GM23338 (cell line): ENCODE measurements at regions not wholly inside any gene's neighbourhood (a gene's known extent, or its start where the extent isn't known, plus 50 kb on each side); places are given as distances from the start of the nearest gene placed in this dataset.

Source experiments
- ATAC-seq: fragments of 200-7000 bp; cut with Tn5 transposase; 3 replicates; pipeline ENCODE4 v1.9.1; 2020
- DNase-seq: peaks from one replicate; pipeline ENCODE4 v3.0.0-alpha.2; 2015; ENCODE audit warnings: low spot score
- H2AFZ ChIP-seq: fragments of 200-600 bp; sonication (generic); 2 replicates; pipeline ENCODE4 v1.8.0; 2016; ENCODE audit warnings: antibody characterized with exemption, mild to moderate bottlenecking, moderate library complexity
- H3F3A ChIP-seq: fragments of 200-600 bp; sonication (generic); replicated peaks from 2 replicates; pipeline ENCODE4 v1.8.0; 2017; ENCODE audit warnings: antibody characterized with exemption, mixed run types, low read depth
- H3K27ac ChIP-seq: fragments of 200-600 bp; sonication (generic); 2 replicates; pipeline ENCODE4 v1.6.1; 2016; ENCODE audit warnings: low read depth
- H3K27me3 ChIP-seq: fragments of 200-600 bp; sonication (generic); 2 replicates; pipeline ENCODE4 v1.8.0; 2016; ENCODE audit warnings: mild to moderate bottlenecking, mixed run types, moderate library complexity; ENCODE audit not compliant: insufficient read depth
- H3K36me3 ChIP-seq: fragments of 200-600 bp; sonication (generic); 2 replicates; pipeline ENCODE4 v1.8.0; 2016; ENCODE audit warnings: mild to moderate bottlenecking; ENCODE audit not compliant: insufficient read depth
- H3K4me1 ChIP-seq: fragments of 200-600 bp; sonication (generic); 2 replicates; pipeline ENCODE4 v1.8.0; 2016; ENCODE audit warnings: mild to moderate bottlenecking, moderate library complexity; ENCODE audit not compliant: insufficient read depth
- H3K4me2 ChIP-seq: fragments of 200-600 bp; sonication (generic); 2 replicates; pipeline ENCODE4 v1.7.1; 2017; ENCODE audit warnings: mixed run types
- H3K4me3 ChIP-seq: fragments of 200-600 bp; sonication (generic); 2 replicates; pipeline ENCODE4 v1.6.1; 2016; ENCODE audit warnings: mixed run types
- H3K79me2 ChIP-seq: fragments of 200-600 bp; sonication (generic); replicated peaks from 2 replicates; pipeline ENCODE4 v1.8.0; 2017; ENCODE audit warnings: mild to moderate bottlenecking; ENCODE audit not compliant: insufficient read depth
- H3K9me2 ChIP-seq: fragments of 200-600 bp; sonication (generic); 2 replicates; pipeline ENCODE4 v1.8.0; 2017; ENCODE audit not compliant: insufficient read depth
- H4K20me1 ChIP-seq: fragments of 200-600 bp; sonication (generic); replicated peaks from 2 replicates; pipeline ENCODE4 v1.8.0; 2017; ENCODE audit warnings: mild to moderate bottlenecking; ENCODE audit not compliant: insufficient read depth
- H3K27ac Mint-ChIP-seq: 2 replicates; pipeline ENCODE4 v1.8.0; 2020; ENCODE audit warnings: inconsistent platforms, mild to moderate bottlenecking, moderate library complexity, mixed read lengths
- H3K27me3 Mint-ChIP-seq: 3 replicates; pipeline ENCODE4 v1.8.0; 2022; ENCODE audit warnings: low read depth, mild to moderate bottlenecking, moderate library complexity, mixed read lengths, inconsistent platforms; ENCODE audit not compliant: insufficient read depth, poor library complexity
- H3K36me3 Mint-ChIP-seq: 3 replicates; pipeline ENCODE4 v1.8.0; 2021; ENCODE audit warnings: low read depth, mild to moderate bottlenecking, inconsistent platforms, moderate library complexity, mixed read lengths
- H3K4me1 Mint-ChIP-seq: 3 replicates; pipeline ENCODE4 v1.8.0; 2020; ENCODE audit warnings: mild to moderate bottlenecking, inconsistent platforms, mixed read lengths
- H3K4me3 Mint-ChIP-seq: 3 replicates; pipeline ENCODE4 v1.8.0; 2021; ENCODE audit warnings: moderate library complexity, mild to moderate bottlenecking, inconsistent platforms, mixed read lengths
- H3K9me3 Mint-ChIP-seq: 3 replicates; pipeline ENCODE4 v1.8.0; 2020; ENCODE audit warnings: moderate library complexity, mild to moderate bottlenecking, inconsistent platforms, mixed read lengths
- CREB1 ChIP-seq: fragments of 250-450 bp; sonication (Bioruptor Pico); IDR thresholded peaks from 2 replicates; pipeline ENCODE4 v1.5.0; 2020; ENCODE audit warnings: low read depth, mild to moderate bottlenecking, moderate library complexity
- CTCF ChIP-seq, 2 experiments: fragments of 200-600 bp in 1 of 2; sonication (generic) in 1 of 2; conservative IDR thresholded peaks; 2 replicates each; pipeline versions ENCODE4 v1.5.1 to v1.6.1; 2016 to 2017; ENCODE audit warnings: antibody characterized with exemption in 2 of 2, low read depth in 2 of 2, mild to moderate bottlenecking in 2 of 2, moderate library complexity in 1 of 2
- ETS1 ChIP-seq: IDR thresholded peaks from 2 replicates; pipeline ENCODE4 v1.6.1; 2016; ENCODE audit warnings: antibody characterized with exemption
- EZH2 ChIP-seq: fragments of 200-600 bp; sonication (generic); IDR thresholded peaks from one replicate; pipeline ENCODE4 v1.8.0; 2017; ENCODE audit warnings: antibody characterized with exemption, mild to moderate bottlenecking, low read depth; ENCODE audit not compliant: unreplicated experiment
- EZH2phosphoT487 ChIP-seq: fragments of 200-600 bp; sonication (generic); IDR thresholded peaks from one replicate; pipeline ENCODE4 v1.8.1; 2018; ENCODE audit warnings: antibody characterized with exemption; ENCODE audit not compliant: unreplicated experiment
- JUNB ChIP-seq: IDR thresholded peaks from one replicate; pipeline ENCODE4 v1.6.1; 2016; ENCODE audit warnings: antibody characterized with exemption; ENCODE audit not compliant: unreplicated experiment
- NANOG ChIP-seq: IDR thresholded peaks from 2 replicates; pipeline ENCODE4 v1.6.1; 2016; ENCODE audit warnings: antibody characterized with exemption, borderline replicate concordance
- POLR2AphosphoS5 ChIP-seq: IDR thresholded peaks from 2 replicates; pipeline ENCODE4 v1.6.1; 2016; ENCODE audit warnings: antibody characterized with exemption, low read depth
- REST ChIP-seq: IDR thresholded peaks from one replicate; pipeline ENCODE4 v1.6.1; 2018; ENCODE audit warnings: antibody characterized with exemption; ENCODE audit not compliant: unreplicated experiment
- STAT1 ChIP-seq: IDR thresholded peaks from one replicate; pipeline ENCODE4 v1.6.1; 2016; ENCODE audit warnings: antibody characterized with exemption; ENCODE audit not compliant: unreplicated experiment
- ZNF114 ChIP-seq: fragments of 250-450 bp; sonication (Bioruptor Pico); IDR thresholded peaks from 2 replicates; pipeline ENCODE4 v1.5.0; 2020; ENCODE audit warnings: mild to moderate bottlenecking, moderate library complexity
- ZNF331 ChIP-seq: fragments of 250-450 bp; sonication (Bioruptor Pico); IDR thresholded peaks from 2 replicates; pipeline ENCODE4 v1.5.0; 2020; ENCODE audit warnings: low read depth, mild to moderate bottlenecking, moderate library complexity
- ZNF462 ChIP-seq: fragments of 250-450 bp; sonication (Bioruptor Pico); IDR thresholded peaks from 2 replicates; pipeline ENCODE4 v1.5.0; 2020; ENCODE audit warnings: mild to moderate bottlenecking, moderate library complexity

GRCh38 chr2:203797276-203797675 lies 70.3 kb upstream of the CTLA4 start:
- Mint-ChIP-seq H3K4me3 (no peak overlapping the region), H3K9me3 (no peaks in the 10 kb centered on the region), H3K36me3 (no peaks in the 10 kb centered on the region), H3K27ac (no peak overlapping the region), H3K27me3 (peaks cover 2% of the 10 kb centered on the region), H3K4me1 (peaks cover 9% of the 10 kb centered on the region; the same call in 2 of the 3 replicates)
- Histone ChIP-seq H3K4me3 (no peak overlapping the region), H3K27me3 (no peaks in the 10 kb centered on the region), H2AFZ (no peak overlapping the region), H3K36me3 (no peaks in the 10 kb centered on the region), H3K4me2 (no peak overlapping the region), H3K4me1 (no peaks in the 10 kb centered on the region; the same call in 1 of the 2 replicates), H4K20me1 (no peaks in the 10 kb centered on the region), H3F3A (no peaks in the 10 kb centered on the region), H3K27ac (no peak overlapping the region), H3K79me2 (no peaks in the 10 kb centered on the region), H3K9me2 (no peaks in the 10 kb centered on the region)
- DNase-seq (no peak), ATAC-seq (no peak)
- TF ChIP-seq ZNF331 (CRISPR knock-in tag), result no peak
- TF ChIP-seq CTCF (conservative IDR thresholded peaks at IDR 0.05; ENCODE audit: low read depth in 2 of 2), result no peak
- no peak for TF ChIP-seq EZH2
- no peak for TF ChIP-seq STAT1
- no peak for TF ChIP-seq ETS1
- TF ChIP-seq EZH2phosphoT487, result no peak
- no peak for TF ChIP-seq ZNF462 (CRISPR knock-in tag)
- no peak for TF ChIP-seq CREB1 (CRISPR knock-in tag)
- no peak for TF ChIP-seq ZNF114
- no peak for TF ChIP-seq JUNB
- no peak for TF ChIP-seq REST
- TF ChIP-seq POLR2AphosphoS5, result no peak
- no peak for TF ChIP-seq NANOG
